ENCODE measurements at regions not wholly inside any gene's neighbourhood (a gene's known extent, or its start where the extent isn't known, plus 50 kb on each side); places are given as distances from the start of the nearest gene placed in this dataset.
"Not testable (repeated sequence)": the region's sequence is repeated elsewhere in the genome, so short reads cannot be mapped to it uniquely, and the experiment has no call there.

- DNase-seq (ENCODE audit: low read depth), result no peak
Measured at GRCh38 chr20:20796766-20797440, 84.5 kb upstream of the RALGAPA2 start.

GRCh38 chr20:20795721-20796120 lies 83.3 kb upstream of the RALGAPA2 start:
- no peak for DNase-seq (ENCODE audit: low read depth)

- DNase-seq (ENCODE audit: low read depth), result no peak
Measured at GRCh38 chr20:20795119-20795518, 82.7 kb upstream of the RALGAPA2 start.

GRCh38 chr20:20793591-20793990 lies 81.1 kb upstream of the RALGAPA2 start:
- DNase-seq (ENCODE audit: low read depth), result no peak

GRCh38 chr20:20791664-20792568 lies 79.5 kb upstream of the RALGAPA2 start:
- no peak for DNase-seq (ENCODE audit: low read depth)

GRCh38 chr20:20788308-20788707 lies 75.9 kb upstream of the RALGAPA2 start:
- no peak for DNase-seq (ENCODE audit: low read depth)

- no peak for DNase-seq (ENCODE audit: low read depth)
Measured at GRCh38 chr20:20786428-20786827, 74.0 kb upstream of the RALGAPA2 start.

GRCh38 chr20:20785226-20785625 lies 72.8 kb upstream of the RALGAPA2 start:
- no peak for DNase-seq (ENCODE audit: low read depth)

- not testable (repeated sequence) for DNase-seq (ENCODE audit: low read depth)
Measured at GRCh38 chr20:20784450-20784849, 72.0 kb upstream of the RALGAPA2 start.

GRCh38 chr20:20783450-20783849 lies 71.0 kb upstream of the RALGAPA2 start:
- no peak for DNase-seq (ENCODE audit: low read depth)

GRCh38 chr20:20782755-20783154 lies 70.3 kb upstream of the RALGAPA2 start:
- no peak for DNase-seq (ENCODE audit: low read depth)

GRCh38 chr20:20782231-20782630 lies 69.8 kb upstream of the RALGAPA2 start:
- DNase-seq (ENCODE audit: low read depth), result no peak

- DNase-seq (ENCODE audit: low read depth), result no peak
Measured at GRCh38 chr20:20781029-20781428, 68.6 kb upstream of the RALGAPA2 start.

- DNase-seq (ENCODE audit: low read depth), result peak; percentile 22
Measured at GRCh38 chr20:20780127-20780824, 67.8 kb upstream of the RALGAPA2 start.

GRCh38 chr20:20778676-20779075 lies 66.2 kb upstream of the RALGAPA2 start:
- no peak for DNase-seq (ENCODE audit: low read depth)

- DNase-seq (ENCODE audit: low read depth), result no peak
Measured at GRCh38 chr20:20772497-20773085, 60.1 kb upstream of the RALGAPA2 start.

- no peak for DNase-seq (ENCODE audit: low read depth)
Measured at GRCh38 chr20:20768202-20768815, 55.9 kb upstream of the RALGAPA2 start.

- DNase-seq (ENCODE audit: low read depth), result no peak
Measured at GRCh38 chr20:20765696-20766365, 53.4 kb upstream of the RALGAPA2 start.

- no peak for DNase-seq (ENCODE audit: low read depth)
Measured at GRCh38 chr20:20763650-20764049, 51.2 kb upstream of the RALGAPA2 start.
